Omental fat pad (tissue), 3 donors: ENCODE measurements at regions not wholly inside any gene's neighbourhood (a gene's known extent, or its start where the extent isn't known, plus 50 kb on each side); places are given as distances from the start of the nearest gene placed in this dataset.

Experiments
- ATAC-seq: fragments of 150-250 bp; one replicate; pipeline ENCODE4 v1.9.1; 2016; ENCODE audit warnings: mild to moderate bottlenecking, moderate library complexity; ENCODE audit not compliant: low FRiP score
- DNase-seq: peaks from one replicate; pipeline ENCODE4 v3.0.0-alpha.2; 2019; ENCODE audit warnings: low spot score
- CTCF ChIP-seq, 3 donors: fragments of 450-650 bp; IDR thresholded peaks; one replicate each; pipeline ENCODE4 v1.5.1; 2016 to 2017; ENCODE audit warnings: antibody characterized with exemption in 3 of 3, mild to moderate bottlenecking in 3 of 3, moderate library complexity in 2 of 3

- DNase-seq (no peak), ATAC-seq (no peak)
- no peak for TF ChIP-seq CTCF (IDR thresholded peaks at IDR 0.05)
Observed at GRCh38 chr2:136487421-136487820, 277.9 kb upstream of the THSD7B start.

DNA sequence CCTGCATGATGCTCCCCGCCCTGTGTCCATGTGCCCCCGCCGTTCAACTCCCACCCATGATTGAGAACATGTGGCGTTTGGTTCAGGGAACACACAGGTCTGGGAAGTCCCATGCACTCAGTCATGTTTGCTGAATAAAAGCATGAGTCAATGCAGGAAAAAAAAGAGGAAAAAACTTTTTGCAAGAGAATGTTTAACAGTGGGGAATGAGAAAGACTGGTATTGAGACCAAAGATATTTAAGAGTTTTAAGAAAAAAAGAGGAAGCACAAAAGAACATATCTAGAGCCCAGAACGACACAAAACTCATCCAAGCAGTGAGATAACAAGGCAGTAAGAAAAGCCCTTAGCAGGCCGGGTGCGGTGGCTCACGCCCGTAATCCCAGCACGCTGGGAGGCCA is 279.2 kb upstream of the THSD7B start:
- ATAC-seq (no peak), DNase-seq (no peak)
- TF ChIP-seq CTCF (IDR thresholded peaks at IDR 0.05): no peak

- TF ChIP-seq CTCF (IDR thresholded peaks at IDR 0.05): no peak
- ATAC-seq (no peak), DNase-seq (no peak)
Observed at GRCh38 chr2:136482966-136483365, 282.4 kb upstream of the THSD7B start.

DNA sequence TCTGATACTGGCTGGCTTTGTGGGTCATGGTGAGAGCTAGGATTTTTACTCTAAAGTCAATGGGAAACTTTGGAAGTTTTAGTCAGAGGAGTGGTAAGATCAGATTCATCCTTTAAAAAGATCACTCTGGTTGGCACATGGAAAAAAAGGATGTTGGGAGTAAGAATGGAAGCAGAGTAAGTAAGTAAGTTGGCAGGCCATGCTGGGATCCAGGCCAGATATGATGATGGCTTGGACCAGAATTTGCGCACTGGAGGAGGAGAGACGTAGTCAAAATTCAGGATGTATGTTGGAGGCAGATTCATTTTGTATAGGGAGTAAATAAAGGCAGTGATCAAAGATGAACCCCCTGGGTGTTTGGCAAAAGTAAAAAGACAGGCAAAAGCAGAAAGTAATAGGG is 283.3 kb upstream of the THSD7B start:
- ATAC-seq (no peak), DNase-seq (no peak)
- TF ChIP-seq CTCF (IDR thresholded peaks at IDR 0.05): no peak

- ATAC-seq (no peak), DNase-seq (no peak)
- no peak for TF ChIP-seq CTCF (IDR thresholded peaks at IDR 0.05)
Observed at GRCh38 chr2:136479696-136480095, 285.6 kb upstream of the THSD7B start.

- ATAC-seq (no peak), DNase-seq (no peak)
- TF ChIP-seq CTCF (IDR thresholded peaks at IDR 0.05): no peak
Observed at GRCh38 chr2:136468799-136469369, 296.5 kb upstream of the THSD7B start.

DNA sequence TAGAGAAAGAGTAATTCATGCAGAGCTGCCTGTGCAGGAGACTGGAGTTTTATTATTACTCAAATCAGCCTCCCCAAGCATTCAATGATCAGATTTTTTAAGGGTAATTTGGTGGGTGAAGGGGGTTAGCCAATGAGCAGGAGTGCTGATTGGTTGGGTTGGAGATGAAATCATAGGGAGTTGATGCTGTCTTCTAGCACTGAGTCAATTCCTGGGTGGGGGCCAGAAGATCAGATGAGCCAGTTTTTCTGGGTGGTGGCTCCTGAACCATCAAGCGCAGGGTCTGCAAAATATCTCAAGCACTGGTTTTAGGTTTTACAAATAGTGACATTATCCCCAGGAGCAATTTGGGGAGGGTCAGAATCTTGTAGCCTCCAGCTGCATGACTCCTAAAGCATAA is 312.8 kb upstream of the THSD7B start:
- no peak for TF ChIP-seq CTCF (IDR thresholded peaks at IDR 0.05)
- DNase-seq (no peak), ATAC-seq (no peak)
